GM18907 (cell line): ENCODE measurements at regions not wholly inside any gene's neighbourhood (a gene's known extent, or its start where the extent isn't known, plus 50 kb on each side); places are given as distances from the start of the nearest gene placed in this dataset.
"Not testable (repeated sequence)": the region's sequence is repeated elsewhere in the genome, so short reads cannot be mapped to it uniquely, and the experiment has no call there.

Experiments
- ATAC-seq: cut with Tn5 transposase; IDR thresholded peaks from one replicate; pipeline ENCODE4 v1.9.1; 2021; ENCODE audit warnings: mild to moderate bottlenecking, moderate library complexity; ENCODE audit not compliant: unreplicated experiment

DNA sequence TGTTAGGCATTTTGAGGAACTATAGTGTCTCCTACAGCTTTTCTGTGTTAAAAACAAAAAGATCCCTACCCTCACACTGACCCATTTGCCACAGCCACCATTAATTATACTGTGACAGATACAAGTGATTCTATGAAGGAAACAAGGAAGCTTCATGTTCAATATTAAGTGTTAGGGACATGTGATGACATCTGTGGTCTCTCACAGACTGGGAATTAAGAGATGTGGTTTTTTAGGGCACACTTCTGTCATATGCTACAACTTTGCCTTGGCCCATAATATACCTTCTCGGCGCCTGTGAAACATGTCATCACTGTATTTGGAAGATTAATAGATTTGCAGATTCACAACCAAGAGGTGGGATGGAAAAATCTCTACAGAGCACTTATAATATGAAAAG, 102.9 kb upstream of the TCF21 start:
- ATAC-seq = no peak

DNA sequence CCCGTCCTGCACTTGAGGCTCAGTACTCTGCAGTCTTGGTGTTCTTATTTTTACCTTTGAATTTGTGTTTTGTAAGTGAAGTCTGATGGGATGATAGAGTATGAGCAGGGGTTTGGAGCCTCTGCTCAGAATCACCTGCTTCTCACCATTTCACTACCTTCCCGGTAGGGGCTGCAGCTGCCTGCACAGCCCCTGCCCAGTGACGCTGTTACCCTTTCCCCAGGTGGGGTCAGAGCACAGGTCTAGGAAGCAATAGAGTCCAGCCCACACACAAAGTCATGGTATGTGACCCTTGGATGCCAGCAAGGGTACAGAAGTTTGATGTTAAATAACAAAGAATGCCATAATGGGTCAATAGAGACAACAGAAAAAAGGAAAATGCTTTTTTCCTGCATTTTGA, 101.8 kb upstream of the TCF21 start:
- no peak for ATAC-seq

DNA sequence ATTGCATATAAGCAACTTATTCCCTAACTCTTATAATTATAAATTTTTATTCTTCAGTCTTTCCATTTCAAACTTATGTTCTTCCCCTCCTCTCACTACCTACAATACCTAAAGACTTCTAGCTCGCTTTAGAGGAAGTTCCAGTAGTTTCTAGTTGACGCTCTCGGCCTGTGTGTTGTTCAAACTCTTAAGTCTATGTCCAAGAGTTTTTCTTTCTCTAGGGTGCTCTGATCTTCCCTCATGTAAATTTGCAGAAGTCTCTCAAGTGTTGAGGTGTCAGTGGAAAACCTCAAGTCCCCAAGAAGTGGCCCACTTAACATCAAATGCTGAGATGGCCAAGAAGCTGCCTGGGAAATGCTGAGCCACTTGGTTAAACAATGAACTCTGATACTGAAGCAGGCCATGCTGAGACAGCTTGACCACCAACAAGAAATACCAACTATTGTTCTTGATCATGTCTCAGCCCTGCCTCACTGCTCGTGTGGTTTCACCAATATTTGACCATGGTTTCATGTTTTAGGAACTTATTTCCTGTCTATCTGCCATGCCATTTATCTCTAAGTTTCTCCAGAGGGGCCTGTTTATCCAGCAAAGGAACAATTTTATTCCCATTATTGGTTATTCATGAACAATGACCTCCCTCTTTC, 100.9 kb upstream of the TCF21 start:
- no peak for ATAC-seq

DNA sequence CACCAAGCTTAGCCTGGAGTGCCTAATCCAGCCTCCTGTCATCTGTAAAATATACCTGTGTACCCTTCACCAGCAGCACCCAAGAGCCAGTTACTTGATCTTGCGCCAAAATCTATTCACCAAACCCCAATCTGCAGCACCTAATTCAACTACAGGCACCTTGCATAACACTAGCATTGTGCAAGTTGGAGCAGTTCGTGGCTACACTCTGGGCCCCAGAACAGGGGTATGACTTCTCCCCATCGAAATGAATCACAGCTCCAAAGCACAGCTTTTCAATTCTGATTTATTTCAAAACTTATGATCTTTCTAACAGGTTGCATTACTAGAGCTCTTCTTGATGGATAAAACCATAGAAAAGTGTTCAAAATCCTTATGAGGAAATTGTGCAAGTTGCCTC, 100.4 kb upstream of the TCF21 start:
- ATAC-seq = no peak

DNA sequence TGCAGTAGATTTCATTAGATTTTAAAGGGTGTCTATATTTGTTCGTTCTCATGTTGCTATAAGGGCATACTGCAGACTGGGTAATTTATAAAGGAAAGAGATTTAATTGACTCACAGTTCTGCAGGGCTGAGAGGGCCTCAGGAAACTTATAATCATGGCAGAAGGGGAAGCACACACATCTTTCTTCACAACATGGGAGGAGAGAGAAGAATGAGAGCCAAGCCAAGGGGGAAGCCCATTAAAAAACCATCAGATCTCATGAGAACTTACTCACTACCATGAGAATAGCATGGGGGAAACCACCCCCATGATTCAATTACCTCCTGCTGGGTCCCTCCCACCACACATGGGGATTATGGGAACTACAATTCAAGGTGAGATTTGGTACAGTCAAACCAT, 99.5 kb upstream of the TCF21 start:
- ATAC-seq = not testable (repeated sequence)

DNA sequence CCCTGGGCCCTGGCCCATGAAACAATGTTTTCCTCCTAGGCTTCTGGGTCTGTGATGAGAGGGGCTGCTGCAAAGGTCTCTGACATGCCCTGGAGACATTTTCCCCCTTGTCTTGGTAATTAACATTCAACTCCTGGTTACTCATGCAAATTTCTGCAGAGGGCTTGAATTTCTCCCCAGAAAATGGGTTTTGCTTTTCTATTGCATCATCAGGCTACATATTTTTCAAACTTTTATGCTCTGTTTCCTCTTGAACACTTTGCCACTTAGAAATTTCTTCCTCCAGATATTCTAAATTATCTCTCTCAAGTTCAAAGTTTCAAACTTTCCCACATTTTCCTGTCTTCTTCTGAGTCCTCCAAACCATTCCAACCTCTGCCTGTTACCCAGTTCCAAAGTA, 98.2 kb upstream of the TCF21 start:
- not testable (repeated sequence) for ATAC-seq

DNA sequence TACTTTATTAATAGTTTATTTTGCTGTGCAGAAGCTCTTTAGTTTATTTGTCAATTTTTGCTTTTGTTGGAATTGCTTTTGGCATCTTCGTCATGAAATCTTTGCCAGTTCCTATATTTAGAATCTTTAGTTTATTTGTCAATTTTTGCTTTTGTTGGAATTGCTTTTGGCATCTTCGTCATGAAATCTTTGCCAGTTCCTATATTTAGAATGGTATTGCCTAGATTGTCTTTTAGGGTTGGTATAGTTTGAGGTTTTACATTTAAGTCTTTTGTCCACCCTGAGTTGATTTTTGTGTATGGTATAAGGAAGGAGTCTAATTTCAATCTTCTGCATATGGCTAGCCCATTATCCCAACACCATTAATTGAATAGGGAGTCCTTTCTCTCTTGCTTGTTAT, 93.9 kb upstream of the TCF21 start:
- not testable (repeated sequence) for ATAC-seq

DNA sequence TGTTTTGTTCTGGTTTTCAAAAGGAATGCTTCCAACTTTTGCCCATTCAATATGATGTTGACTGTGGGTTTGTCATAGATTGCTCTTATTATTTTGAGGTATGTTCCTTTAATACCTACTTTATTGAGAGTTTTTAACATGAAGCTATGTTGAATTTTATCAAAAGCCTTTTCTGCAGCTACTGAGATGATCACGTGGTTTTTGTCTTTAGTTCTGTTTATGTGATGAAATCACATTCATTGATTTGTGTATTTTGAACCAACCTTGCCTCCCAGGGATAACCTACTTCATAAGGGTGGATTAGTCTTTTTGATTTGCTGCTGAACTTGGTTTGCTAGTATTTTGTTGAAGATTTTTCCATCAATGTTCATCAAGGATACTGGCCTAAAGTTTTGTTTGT, 92.7 kb upstream of the TCF21 start:
- no peak for ATAC-seq

DNA sequence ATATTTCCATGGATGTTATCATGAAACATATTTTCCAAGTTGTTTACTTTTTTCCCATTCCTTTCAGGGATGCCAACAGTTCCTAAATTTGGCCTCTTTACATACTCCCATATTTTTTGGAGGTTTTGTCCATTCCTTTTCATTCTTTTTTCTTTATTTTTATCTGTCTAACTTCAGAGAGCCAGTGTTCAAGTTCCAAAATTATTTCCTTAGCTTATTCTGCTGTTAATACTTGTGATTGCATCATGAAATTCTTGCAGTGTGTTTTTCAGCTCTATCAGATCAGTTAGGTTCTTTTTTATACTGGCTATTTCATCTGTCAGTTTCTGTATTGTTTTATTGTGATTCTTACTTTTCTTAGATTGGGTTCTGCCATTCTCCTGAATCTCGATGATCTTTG, 89.9 kb upstream of the TCF21 start:
- ATAC-seq = no peak

DNA sequence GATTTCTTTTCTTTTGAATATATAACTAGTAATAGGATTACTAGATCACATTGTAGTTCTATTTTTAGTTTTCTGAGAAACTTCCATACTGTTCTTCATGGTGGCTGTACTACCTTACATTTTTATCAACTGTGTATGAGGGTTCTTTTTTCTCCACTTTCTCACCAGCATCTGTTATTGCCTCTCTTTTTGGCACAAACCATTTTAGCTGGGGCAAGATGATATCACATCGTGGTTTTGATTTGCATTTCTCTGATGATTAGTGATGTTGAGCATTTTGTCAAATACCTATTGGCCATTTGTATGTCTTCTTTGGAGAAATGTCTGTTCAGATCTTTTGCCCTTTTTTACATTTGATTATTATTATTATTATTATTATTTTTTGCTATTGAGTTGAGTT, 86.1 kb upstream of the TCF21 start:
- ATAC-seq = no peak

DNA sequence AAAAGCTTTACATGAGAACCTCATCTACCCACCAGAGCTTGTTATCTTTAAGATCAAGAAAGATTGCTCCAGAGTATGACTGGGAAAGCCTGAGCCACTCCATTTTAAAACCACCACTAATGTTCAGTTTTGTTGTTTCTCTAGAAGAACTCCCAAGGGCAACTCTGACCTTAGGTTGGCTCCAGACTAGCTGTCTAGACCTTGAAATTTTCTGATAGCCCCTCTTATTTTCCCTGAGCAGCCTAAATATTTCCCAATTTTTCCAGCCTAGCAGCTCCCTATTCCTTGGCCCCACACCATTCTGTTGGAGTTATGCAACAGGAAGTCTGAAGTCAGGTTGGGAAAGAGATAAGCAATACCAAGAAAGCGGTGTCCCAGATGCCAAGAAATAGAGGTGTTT, 84.6 kb upstream of the TCF21 start:
- ATAC-seq = no peak

DNA sequence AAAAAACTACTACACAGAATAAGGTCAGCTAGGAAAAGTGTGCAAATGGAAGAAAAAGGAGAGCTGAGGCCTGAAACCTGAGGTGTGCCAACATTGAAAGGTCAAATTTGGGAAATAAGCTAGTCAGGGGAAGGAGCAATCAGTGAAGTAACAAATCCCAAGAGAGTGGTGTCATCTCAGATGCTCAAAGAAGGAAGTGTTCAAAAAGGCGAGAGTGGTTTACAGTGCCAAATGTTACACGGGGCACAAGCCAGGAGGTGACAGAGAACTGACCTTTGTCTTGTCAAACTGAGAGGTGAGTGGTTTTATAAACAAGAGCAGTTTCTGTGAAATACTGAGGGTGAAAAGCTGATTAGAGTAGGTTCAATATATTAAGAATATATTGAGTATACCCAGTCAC, 83.0 kb upstream of the TCF21 start:
- ATAC-seq = peak; percentile 56

DNA sequence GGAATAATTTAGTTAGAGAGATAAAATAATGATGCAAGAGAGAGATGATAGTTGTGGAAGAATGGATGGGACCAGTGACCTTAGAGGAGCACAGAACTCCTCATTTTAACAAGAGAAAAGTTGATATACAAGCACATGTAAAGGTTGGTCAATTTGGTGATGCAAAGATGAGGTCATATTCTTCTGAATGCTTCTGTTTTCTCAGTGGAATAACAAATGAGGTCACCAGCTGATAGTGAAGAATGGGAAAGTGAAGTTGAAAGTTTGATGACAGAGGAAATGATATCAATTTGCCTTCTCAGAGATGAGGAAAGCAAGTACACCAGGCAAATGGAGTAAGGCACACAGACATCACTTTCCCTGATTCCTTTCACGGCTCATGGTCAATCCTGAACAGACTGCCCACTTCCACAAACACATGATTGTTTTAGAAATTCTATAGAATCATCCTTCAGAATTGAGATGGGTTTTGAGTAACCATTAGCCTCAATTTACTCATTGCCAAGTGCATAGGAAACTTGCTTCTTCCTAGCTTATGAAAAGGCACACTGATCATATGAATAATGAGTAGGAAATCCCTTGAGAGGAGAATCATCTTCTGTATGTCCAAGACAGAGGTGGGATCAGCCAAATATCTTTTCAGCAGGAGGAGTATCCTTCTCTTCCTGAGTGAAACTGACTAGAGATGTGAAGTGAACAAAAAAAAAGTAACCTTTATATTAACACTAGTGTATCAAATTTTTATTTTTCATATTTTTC, 82.4 kb upstream of the TCF21 start:
- ATAC-seq = no peak

DNA sequence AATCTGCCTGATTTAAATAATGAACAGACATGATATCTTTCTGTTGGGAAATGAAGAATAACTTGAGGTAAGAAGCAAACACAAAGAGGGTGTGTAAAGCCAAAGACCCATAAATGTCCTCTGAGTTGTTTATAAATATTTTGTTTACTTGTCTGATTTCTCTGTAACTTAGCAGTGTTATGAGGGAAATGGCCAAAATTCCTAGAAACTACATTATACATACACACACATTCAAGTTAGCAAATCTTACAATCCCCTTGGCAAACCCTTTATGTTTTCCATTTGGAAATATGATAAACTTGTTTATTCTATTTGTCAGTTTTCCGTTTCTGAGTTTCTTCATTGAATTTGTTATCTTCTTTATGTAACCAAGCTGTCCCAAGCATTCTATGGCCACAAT, 81.4 kb upstream of the TCF21 start:
- ATAC-seq = no peak

DNA sequence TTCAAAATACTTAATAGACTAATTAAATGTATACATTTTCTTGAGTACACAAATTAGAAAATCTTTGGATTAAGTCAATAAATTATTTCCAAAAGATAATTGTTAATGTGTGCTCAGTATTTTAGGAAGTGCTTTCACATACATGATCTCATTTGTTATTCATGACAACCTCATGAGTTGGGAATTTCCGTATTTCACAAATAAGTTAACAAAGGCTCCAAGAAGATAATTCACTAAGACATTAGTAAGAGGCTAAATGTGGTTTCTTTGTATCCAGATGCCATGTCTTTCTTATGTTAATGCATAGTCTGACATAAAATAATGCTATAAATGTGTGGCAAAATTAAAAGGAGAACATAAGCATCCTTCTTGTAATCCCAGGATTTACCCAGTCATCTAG, 79.5 kb upstream of the TCF21 start:
- ATAC-seq = no peak

DNA sequence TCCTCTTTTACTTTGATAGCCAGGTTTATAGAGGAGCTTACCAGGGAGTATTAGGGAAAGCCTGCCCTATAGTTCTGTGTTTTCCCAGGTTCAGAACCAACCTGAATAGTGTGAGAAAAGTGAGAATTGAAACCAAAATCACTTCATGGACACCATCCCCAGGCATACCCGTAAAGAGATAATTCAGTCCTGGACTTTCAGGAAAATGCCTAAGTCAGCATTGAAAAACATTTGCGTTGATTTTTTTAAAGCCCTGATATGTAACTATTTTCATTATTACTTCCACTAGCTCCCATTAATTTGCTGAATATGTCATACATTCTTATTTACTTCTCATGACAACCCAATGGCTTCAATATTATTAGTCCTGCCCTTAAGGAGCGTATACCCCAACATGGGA, 77.4 kb upstream of the TCF21 start:
- no peak for ATAC-seq

DNA sequence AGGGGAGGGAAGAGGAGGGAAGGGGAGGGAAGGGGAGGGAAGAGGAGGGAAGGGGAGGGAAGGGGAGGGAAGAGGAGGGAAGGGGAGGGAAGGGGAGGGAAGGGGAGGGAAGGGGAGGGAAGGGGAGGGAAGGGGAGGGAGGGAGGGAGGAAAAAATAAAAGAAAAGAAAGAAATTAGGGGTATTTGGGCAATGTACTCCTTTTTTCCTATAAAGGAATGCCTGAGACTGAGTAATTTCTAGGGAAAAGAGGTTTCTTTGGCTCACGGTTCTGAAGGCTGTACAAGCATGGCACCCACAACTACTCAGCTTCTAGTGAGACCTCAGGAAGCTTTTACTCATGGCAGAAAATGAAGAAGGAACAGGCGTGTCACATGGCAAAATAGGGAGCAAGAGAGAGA, 76.5 kb upstream of the TCF21 start:
- ATAC-seq = not testable (repeated sequence)

DNA sequence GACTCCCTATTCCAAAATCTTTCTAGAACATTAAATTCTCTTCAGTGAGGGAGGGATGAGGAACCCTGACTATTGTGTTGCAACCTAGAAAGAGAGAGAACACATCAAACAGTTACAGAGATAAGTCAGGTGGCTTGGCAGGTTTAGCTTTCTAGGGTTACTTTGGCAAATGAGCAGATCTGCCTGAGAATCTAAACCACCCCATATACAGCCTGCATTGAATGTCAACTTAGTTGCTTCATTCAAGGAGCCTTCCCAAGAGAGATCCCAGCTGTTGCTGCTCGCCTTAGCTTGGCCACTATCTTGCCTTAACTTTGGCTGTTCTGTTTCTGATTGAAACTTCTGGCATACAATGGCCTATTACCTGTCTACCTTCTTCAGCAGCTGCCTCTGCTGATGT, 74.7 kb upstream of the TCF21 start:
- ATAC-seq = no peak

DNA sequence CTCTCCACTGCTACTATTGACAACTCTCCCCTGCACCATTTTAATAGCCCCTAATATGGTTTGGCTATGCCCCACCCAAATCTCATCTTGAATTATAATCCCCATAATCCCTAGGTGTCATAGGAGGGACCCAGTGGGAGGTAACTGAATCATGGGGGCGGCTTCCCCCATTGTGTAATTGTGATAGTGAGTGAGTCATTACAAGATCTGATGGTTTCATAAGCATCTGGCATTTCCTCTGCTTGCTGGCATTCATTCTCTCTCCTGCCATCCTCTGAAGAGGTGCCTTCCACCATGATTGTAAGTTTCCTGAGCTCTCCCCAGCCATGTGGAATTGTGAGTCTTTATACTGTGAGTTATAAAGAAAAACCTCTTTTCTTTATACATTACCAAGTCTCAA, 74.1 kb upstream of the TCF21 start:
- ATAC-seq = peak; percentile 56

DNA sequence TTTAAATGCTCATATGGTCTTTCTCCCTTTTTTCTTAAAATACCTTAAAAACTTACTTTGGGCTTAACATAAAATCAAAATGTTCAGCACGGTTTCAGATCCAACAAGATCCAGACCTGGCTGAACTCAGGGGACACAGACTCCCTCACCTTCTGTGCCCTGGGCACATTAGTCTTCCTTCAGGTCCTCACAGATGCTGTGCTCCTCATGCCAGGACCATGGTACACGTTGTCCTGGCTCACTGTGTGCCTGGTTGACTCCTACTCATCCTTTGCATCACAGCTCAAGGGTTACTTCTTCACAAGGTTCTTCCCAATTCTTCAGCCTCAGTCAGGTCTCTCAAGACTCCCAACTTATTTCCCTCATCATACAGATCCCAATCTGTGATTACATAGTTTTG, 73.6 kb upstream of the TCF21 start:
- no peak for ATAC-seq

DNA sequence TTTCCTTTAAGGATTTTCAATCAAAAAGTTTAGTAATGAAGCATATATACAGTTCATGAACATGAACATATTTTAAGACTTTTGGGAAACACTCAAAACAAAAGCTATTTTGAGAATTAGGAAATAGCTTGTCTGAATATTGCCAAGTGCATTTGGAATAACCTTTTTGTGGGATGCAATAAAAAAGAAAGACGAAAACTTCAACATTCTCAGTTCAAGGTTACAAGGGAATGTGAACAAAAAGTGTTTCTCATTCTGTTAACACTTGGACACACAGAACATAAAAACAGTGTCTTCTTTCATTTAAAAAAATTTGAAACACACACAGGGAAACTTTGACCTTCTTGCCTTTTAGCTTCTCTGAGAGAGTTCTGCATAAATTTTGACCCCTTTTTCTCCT, 72.7 kb upstream of the TCF21 start:
- no peak for ATAC-seq

DNA sequence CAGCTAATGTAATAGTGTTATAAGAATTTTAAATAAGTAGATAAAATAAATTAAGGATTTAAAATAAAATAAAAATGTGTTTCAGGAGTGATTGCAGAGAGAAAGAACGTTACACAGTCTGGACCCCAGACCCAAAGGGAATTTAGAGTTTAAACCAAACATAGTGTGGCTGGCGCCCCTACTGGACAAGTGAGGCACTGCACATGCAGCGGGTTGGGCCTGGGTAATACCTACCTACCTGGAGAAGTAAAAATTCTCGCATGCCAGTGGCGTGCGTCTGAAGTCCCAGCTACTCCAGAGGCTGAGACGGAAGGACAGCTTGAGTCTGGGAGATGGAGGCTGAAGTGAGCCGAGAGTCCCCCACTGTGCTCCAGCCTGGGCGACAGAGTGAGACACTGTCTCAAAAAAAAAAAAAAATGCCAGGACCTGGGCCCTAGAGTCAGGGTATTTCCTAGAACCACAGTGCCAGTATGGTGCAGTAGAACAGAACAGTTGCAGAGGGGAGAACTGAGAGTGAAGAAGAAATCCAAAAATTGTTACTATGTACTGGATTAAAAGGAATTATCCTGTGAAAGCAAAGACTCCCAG, 71.4 kb upstream of the TCF21 start:
- ATAC-seq = no peak
